HuH-7.5 (cell line): ENCODE measurements at regions not wholly inside any gene's neighbourhood (a gene's known extent, or its start where the extent isn't known, plus 50 kb on each side); places are given as distances from the start of the nearest gene placed in this dataset.

Experiments used
- DNase-seq: peaks from one replicate; pipeline ENCODE4 v3.0.0; 2011; ENCODE audit warnings: low spot score

DNA sequence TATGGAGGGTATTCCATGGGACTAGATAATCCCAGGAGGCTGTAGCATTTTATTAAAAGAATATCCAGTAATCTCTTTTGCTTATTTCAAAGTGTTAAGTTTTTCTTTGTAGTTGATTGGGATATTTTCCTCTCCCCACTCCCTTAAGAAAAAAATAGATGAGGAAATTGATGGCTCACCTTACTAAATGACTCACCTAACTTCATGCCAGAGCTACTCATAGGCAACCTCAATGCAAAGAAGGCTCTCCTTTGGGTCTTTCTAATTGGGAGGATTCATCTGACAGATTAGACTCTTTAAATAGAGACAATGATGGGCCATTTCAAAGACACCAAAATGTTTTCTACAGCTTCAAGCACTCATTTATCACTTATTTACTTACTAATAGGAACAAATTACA lies 528.5 kb upstream of the BTBD3 start:
- DNase-seq, result no peak

DNA sequence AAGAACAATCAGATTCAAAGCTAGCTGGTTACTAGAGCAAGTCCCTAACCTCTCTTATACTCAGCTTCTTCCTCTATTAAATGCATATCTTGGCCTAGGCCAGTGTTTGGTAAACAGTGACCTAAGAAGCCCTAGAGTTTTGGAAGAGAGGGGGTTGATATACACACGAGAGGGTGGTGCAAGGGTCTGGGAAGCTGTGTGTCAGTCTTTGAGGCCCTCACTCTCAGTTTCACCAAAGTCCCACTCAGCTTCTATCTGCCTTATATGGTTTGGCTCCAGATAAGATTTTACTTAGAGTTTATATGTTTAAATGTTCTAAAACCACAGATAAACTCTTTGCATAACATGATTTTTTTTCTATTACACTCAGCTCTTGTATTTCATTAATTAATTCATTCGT lies 526.1 kb upstream of the BTBD3 start:
- no peak for DNase-seq

DNA sequence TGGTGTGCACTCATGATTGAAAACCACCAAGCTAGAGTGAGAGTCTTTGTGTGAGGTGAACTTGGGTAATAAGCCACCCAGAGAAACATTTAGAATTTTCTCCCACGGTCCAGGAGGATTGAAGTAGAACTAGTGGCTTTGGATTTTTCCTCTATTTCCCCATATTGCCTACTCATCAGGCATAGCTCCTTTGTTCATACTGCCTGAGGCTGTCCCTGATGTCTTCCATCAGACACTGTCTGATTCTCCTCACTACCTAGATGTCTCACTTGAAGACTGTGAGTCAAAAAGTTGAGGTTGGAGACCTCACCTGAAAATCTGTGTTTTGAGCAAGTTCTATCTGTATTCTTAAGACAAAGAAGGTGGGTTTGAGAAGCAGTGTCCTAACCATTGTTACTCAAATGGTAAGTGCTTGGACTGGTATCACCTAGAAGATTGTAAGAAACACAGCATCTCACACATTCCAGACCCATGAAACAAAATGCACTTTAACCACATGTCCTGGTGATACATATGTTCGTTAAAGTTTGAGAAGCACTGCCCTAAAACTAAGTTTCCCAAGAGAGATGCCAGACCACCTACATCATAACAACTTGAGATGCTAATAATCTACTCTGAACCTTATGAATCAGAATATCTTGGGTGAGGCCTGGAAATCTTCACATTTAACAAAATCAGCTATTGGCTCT lies 523.4 kb upstream of the BTBD3 start:
- DNase-seq, result no peak

DNA sequence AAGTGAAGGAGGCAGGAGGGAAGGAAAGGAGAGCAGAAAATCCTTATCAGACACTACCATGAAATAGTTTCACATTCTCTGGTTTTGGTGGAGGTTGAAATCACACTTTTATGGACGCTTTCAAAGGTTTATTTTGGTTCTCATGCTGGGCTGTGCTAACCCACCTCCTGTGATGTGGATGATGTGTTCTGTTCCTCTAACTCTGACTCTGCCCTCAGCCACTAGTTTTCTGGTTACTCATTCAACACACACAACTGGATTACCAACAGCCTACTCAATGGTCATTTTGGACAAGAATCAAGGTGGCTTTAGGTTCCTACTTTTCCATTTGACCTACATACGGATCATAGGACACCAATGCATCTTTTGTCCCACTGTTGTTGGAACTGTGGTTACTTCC lies 522.1 kb upstream of the BTBD3 start:
- DNase-seq, result no peak

DNA sequence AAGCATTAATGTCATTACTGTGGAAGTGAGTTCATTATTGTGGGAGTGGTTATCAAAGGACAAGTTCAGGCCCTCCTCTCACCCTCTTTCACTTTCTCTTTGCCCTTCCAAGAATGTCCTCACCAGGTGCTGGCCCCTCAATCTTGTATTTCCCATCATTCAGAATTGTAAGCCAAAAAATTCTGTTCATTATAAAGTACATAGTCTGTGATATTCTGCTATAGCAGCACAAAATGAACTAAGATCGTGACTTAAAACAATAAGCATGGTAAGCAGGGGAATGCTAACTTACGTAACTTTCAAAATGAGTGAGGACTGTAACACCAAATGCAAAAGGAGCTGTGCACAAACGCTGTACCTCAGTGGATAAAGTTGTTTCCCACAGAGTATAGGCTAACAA lies 515.7 kb upstream of the BTBD3 start:
- DNase-seq, result no peak

DNA sequence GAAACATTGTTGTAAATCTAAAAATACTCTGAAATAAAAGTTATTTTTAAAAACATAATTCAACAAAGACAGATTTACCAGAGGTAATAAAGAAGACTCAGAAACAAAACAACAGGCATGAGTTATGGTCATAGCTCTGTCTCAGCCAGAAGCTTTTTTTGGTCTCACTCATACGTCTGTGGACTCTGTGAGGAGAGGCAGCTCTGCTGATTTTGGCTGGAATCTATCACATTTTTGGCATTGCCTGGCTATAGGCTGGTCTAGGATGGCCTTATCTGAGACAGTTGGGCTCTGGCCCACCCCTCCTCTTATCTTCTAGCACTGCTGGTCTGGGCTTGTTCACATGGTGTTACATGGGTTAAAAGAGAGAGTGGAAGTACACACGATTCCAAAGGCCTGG lies 514.0 kb upstream of the BTBD3 start:
- DNase-seq, result no peak

DNA sequence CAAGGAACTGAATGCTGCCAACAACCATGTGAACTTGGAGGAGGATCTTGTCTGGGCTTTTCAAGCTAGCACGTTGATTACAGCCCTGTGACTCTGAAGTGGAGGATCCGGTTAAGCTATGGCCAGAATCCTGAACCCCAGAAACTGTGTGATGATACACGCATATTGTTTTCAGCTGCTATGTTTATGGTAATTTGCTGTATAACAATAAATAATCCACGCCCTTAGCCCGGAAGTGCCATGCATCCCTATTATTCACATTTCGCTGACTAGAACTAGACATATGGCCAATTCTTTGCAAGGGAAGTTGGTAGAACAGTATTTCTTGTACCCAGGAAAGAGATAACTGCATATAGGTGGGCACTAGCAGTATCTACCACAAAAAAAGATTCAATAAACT lies 510.8 kb upstream of the BTBD3 start:
- no peak for DNase-seq

DNA sequence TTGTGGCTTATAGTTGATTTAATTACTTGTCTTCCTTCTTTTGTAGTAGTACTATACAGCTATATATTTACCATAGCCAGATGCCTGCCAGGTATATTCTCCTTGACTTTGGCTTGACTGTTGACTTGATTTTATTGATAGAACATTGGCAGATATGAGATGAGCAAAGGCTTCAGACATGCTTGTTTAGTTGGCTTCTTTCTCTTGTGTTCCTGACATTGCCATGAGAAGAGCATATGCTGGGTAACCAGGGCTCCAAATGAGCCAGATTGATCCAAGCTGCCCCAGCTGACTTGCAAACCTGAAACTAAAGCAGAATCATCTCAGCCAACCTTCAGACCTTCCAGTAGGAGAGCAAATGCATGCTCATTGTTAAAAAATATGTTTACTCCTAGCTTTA lies 508.1 kb upstream of the BTBD3 start:
- DNase-seq, result no peak

DNA sequence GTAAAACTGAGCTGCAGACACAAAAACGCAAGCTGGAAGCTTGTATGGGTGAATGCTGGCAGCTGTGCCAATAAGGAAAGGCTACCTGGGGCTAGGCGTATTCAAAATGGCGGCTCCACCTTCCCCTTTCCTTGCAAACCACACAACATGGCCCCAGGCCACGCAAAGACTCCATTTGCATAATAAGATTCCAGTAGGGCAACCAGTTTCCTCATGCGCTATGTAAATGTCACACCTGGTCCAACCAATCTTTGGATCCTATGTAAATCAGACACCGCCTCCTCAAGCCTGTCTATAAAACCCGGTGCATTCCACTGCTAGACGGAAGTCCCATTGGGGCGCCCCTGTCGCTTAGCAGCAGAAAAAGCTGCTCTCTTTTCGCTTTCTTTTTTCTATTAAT lies 505.9 kb upstream of the BTBD3 start:
- no peak for DNase-seq

DNA sequence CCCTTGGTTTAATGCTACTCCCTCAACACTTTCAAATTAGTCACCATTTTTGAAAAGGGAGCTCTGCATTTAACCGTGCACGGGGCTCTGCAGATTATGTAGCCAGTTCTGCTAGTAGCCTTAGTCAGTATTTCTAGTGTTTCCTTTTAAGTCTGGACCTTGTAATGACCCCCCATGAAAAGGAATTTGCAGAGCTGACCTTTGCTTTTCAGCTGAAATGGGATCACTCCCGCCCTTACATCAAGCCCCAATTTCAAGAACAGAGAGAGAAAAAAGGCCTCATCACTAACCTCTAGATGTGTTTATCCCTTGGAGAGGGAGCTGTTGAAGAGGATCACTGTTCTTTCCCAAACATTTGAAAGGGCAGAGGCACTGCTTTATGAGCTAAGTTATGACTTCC lies 490.7 kb upstream of the BTBD3 start:
- no peak for DNase-seq

DNA sequence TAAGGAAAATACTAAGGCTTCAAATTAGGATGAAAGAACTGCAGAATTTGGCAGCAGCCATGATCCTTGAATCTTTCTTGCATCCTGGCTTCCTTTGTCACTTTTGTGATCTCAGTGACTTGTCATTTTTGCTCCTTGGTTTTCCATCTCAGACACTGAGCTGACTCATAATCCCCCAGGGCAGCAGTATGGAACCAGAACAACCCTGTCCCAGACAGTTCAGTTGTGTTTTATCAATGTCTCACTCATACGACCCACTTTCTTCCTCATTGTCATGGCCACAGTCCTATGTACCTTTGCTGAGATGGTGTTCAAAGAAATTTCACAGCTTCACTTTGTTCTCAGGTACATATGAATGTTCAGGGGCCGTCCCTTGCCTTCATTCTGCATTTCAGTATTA lies 488.5 kb upstream of the BTBD3 start:
- no peak for DNase-seq

DNA sequence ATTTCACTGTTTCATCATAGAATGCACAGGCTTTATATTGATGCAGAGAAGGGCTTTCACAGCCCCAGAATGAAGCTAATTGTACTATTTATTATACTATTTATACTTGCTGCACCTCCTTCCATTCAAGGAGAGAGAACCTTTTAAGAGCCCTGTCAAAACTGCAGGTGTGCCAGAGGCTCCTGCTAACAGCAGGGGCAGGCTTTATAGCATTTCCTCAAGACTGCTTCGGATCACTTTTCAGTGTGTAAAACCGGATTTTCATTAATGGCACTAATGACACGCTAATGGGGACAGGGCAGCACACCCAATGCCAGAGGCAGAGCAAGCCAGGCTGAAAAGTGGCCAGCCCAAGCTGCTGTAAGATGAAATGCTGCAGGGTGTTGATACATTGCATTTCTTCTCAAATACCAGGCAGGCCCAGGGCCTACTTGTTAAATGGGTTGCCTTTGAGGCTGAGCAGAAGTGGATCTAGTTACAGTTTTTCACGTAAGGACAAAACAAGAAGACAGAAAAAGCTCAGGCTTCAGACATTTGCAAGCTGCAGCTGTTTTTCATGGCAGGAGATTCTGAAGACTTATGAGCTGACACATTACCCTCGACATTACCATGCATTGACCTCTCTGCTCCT lies 487.7 kb upstream of the BTBD3 start:
- no peak for DNase-seq

DNA sequence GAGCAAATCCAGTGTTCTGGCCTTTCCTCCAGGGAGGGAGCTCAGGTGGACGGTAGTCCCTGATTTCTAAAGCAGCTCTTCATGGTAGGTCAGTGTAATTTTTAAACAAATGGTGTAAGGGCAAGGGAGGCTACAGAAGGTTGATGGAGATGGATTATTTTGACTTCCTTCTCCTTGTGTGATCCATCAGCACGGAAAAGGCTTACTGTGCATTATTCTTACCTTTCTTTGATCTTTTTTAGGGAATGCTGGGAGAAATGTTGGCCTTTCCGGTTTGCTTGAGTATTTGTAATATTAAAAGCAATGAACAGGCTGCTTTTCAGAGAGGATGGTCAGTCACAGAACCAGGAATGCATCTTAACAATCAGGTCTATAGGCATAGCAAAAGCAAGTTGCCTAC lies 487.0 kb upstream of the BTBD3 start:
- no peak for DNase-seq

DNA sequence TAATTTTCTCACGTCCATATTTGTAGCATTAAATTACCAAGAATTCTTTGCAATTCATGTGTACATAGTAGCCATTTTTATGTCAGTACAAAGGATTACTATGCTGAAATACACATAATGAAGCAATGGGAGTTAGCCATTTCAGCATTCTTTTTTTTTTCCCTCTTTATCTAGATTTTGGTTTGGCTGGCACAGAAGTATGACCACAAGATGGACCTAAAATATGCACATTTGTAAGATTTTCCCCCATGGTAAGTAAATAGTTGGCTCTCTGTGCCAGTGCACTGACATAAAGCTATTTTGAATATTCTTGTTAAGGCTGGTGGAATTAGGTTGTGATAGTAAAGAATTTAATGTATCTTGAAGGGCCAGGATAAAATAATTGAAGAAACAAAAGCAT lies 486.1 kb upstream of the BTBD3 start:
- no peak for DNase-seq

DNA sequence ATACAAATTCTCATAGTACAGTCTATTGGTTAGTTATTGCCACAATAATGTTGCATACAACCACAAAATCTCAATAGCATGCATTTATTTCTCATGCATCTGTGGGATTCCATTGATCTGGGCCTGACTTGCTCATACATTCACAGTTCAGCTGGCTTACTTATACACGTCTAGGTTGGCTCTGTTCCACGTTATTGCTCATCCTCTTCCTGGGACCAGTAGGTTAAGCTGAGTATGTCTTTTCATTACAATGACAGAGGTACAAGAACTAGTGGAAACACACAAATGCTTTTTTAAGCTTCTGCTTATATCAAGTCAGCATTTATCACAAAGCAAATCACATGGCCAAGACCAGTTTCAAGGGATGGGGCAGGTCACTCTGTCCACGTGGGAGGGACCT lies 485.3 kb upstream of the BTBD3 start:
- no peak for DNase-seq

DNA sequence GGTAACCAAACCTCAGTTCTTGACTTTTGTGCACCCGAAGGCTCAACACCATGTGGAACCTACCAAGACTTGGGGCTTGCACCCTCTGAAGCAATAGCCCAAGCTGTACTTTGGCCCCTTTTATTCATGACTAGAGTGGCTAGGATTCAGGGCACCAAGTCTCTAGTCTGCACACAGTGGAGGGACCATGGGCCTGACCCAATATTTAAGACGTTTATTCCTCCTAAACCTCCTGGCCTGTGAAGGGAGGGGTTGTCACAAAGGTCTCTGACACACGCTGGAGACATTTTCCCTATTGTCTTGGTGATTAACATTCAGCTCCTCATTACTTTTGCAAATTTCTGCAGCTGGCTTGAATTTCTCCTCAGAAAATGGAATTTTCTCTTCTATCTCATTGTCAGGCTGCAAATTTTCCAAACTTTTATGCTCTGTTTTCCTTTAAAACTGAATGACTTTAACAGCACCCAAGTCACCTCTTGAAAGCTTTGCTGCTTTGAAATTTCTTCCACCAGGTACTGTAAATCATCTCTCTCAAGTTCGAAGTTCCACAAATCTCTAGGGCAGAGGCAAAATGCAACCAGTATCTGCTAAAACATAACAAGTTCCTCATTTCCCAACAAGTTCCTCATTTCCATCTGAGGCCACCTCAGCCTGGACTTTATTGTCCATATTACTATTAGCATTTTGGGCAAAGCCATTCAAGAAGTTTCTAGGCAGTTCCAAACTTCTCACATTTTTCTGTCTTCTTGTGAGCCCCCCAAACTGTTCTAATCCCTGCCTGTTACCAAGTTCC lies 481.4 kb upstream of the BTBD3 start:
- no peak for DNase-seq

DNA sequence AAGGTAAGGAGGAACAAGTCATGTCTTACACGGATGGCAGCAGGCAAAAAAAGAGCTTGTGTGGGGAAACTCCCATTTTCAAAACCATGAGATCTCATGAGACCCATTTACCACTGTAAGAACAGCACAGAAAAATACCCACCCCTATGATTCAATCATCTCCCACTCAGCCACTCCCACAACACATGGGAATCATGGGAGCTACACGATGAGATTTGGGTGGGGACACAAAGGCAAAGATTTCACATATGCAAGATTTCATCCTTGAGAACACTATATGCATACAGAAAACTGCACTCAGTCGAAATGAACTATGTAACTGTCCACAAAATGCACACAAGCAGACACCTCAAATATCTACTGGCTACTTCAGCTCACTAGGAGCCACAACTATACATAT lies 480.6 kb upstream of the BTBD3 start:
- no peak for DNase-seq

DNA sequence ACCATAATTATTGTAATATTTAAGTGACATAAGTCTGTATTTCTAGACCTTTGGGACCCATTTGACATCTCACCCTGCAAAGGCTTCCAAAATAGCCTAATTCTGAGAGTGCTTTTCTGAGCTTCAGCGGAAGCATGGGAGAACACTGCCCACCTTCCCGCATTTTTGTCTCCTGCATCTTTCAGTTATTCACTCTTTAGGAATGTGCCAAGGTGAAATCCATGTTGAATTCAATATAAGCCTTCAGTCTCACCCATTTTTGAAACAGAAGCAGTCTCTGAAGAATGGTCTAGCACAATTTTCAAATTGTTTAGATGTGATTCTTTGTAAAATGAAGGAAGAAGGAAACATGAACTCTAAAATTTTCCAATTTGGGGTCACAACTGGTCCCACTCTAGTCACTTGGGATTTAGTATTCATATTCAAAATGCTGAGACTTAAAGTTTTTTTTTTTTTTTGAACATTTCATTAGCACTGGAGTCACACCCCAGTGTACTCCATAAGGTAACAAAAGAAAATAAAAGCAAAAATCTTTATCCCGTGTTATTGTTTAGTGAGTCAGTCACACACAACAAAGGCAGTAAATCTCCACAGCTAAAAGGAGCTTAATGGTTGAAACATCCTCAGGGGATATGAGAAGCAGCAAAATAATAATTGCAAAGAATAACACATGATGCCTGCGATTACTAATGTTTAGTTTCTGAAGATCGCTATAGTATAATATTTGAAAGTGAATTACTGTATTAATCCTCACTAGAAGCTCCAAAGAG lies 479.9 kb upstream of the BTBD3 start:
- DNase-seq, result no peak

DNA sequence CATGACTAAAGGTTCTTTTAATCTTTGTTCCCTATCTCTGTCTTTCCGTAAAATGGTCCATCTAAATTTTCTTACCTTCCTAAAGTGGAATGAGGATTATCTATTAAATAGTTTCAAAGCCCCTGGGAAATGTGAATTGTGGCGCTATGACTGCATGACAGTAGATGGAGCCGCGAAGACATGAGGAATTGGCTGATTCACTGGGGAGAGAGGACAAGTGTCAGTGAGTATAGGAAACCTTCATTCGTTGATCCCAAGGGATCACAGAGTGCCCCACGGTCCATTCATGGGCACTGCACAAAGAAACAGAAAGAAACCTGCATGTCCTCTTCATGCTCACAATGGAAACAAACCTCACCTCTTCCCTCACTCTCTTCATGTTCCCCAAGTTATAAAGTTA lies 479.3 kb upstream of the BTBD3 start:
- DNase-seq, result no peak

DNA sequence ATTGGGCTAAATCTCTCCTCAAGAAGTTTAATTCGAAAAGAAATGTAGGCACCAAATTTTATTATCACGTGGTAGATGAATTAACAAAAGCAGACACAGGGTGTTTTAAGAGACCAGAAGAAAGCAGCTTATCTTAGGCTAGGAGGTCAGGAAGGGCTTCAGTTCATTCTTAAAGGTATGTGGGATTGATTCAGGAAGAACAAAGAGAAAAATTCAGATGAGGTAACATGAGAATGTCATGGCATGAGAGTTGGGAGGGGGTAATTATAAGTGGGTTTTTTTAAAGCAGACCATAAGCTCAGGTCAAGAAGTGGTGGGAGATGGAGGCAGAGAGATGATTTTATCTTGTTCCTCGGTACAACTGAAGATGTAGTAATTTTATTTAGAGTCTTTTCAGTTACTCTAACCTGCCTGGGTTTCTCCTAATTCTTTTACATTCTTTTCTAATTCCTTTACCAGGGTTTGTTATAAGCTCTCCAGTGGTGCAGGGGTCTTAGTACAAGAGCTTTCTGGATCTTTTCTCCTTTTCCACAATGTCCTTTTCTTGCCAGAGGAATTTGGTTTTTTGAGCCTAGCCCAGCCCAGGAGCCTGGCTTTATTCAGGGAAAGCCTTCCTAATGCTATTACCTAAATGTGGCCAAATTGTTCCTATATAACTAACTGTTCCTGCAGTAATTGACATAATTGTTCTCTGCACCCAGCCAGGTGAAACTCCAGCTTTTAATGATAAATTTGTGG lies 474.1 kb upstream of the BTBD3 start:
- DNase-seq, result no peak

DNA sequence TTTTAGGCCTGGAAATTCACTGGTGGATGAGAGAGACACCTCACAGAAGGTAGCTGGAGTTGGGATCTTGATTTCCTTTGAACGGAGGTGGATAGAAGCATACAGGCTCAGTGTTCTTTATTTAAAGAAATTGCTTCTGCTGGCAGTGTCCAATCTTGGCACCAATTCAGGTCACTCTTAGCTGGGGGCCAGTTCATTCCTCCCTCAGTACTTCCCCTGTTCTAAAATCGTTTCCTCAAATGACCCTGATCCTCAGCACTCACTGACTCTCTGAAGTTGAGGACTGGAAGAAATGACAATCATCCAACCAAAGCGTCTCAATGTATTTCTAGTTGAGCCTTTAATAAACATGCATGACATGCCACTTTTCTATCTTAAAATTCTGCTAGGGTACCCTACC lies 472.5 kb upstream of the BTBD3 start:
- DNase-seq, result no peak

DNA sequence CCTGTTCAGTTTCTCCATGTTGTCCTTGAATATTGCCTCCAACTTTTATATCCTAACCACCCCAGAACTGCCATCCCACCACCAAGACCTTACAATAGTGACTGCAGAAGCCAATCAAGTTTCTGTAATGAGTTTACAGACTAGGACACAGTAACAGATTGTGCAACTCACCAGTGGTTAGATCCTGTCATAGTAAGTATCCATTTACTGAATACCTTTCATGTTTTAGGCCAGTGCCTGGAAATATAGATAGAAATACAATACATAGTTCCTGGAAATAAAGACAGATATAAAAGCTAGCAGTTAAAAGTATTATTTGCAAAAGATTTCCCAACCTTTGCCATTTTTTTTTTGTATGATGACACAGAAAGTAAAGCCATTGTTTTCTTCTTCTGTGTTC lies 471.8 kb upstream of the BTBD3 start:
- DNase-seq, result no peak
